ENCODE measurements at regions not wholly inside any gene's neighbourhood (a gene's known extent, or its start where the extent isn't known, plus 50 kb on each side); places are given as distances from the start of the nearest gene placed in this dataset.

- TF ChIP-seq, protein P1, sequence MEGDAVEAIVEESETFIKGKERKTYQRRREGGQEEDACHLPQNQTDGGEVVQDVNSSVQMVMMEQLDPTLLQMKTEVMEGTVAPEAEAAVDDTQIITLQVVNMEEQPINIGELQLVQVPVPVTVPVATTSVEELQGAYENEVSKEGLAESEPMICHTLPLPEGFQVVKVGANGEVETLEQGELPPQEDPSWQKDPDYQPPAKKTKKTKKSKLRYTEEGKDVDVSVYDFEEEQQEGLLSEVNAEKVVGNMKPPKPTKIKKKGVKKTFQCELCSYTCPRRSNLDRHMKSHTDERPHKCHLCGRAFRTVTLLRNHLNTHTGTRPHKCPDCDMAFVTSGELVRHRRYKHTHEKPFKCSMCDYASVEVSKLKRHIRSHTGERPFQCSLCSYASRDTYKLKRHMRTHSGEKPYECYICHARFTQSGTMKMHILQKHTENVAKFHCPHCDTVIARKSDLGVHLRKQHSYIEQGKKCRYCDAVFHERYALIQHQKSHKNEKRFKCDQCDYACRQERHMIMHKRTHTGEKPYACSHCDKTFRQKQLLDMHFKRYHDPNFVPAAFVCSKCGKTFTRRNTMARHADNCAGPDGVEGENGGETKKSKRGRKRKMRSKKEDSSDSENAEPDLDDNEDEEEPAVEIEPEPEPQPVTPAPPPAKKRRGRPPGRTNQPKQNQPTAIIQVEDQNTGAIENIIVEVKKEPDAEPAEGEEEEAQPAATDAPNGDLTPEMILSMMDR (conservative IDR thresholded peaks at IDR 0.05) = no peak
- TF ChIP-seq EZH2 (IDR thresholded peaks at IDR 0.05; ENCODE audit: low read depth) = no peak
Measured at GRCh38 chr2:57793310-57793709, 253.3 kb upstream of the VRK2 start.

All from PC-9 (cell line).